ENCODE measurements at regions not wholly inside any gene's neighbourhood (a gene's known extent, or its start where the extent isn't known, plus 50 kb on each side); places are given as distances from the start of the nearest gene placed in this dataset.

- H3K27me3 ChIP-seq: no peaks in the 10 kb centered on the region
- no peaks in the 10 kb centered on the region for H3K36me3 ChIP-seq
- no peak for TF ChIP-seq CTCF (IDR thresholded peaks at IDR 0.05)
- DNase-seq: no peak
- H3K4me1 ChIP-seq: no peaks in the 10 kb centered on the region
- H3K27ac ChIP-seq: no peak overlapping the region
- no peaks in the 10 kb centered on the region for H3K9me3 ChIP-seq
- H3K9ac ChIP-seq (ENCODE audit: low read depth in 2 of 2, low read length in 2 of 2): no peak overlapping the region
- no peak overlapping the region for H3K4me3 ChIP-seq
- intact Hi-C loops (cut with DNase I): no loop called here
Measured at GRCh38 chr18:75896865-75897264, 469.4 kb upstream of the SMIM21 start.

- H3K36me3 ChIP-seq: no peaks in the 10 kb centered on the region
- H3K4me3 ChIP-seq: no peak overlapping the region
- H3K27ac ChIP-seq: no peak overlapping the region
- intact Hi-C loops (cut with DNase I): no loop called here
- DNase-seq: no peak
- H3K4me1 ChIP-seq: no peaks in the 10 kb centered on the region
- no peaks in the 10 kb centered on the region for H3K27me3 ChIP-seq
- no peak for TF ChIP-seq CTCF (IDR thresholded peaks at IDR 0.05)
- no peak overlapping the region for H3K9ac ChIP-seq (ENCODE audit: low read depth in 2 of 2, low read length in 2 of 2)
- H3K9me3 ChIP-seq: no peaks in the 10 kb centered on the region
Measured at GRCh38 chr18:75895135-75895534, 467.6 kb upstream of the SMIM21 start.

- Histone ChIP-seq H3K36me3 (no peaks in the 10 kb centered on the region), H3K4me1 (no peaks in the 10 kb centered on the region), H3K9me3 (no peaks in the 10 kb centered on the region), H3K9ac (ENCODE audit: low read depth in 2 of 2, low read length in 2 of 2) (no peak overlapping the region), H3K27me3 (no peaks in the 10 kb centered on the region), H3K27ac (no peak overlapping the region), H3K4me3 (no peak overlapping the region)
- intact Hi-C loops (cut with DNase I): no loop called here
- DNase-seq: no peak
- no peak for TF ChIP-seq CTCF (IDR thresholded peaks at IDR 0.05)
Measured at GRCh38 chr18:75884728-75885127, 457.2 kb upstream of the SMIM21 start.

DNA sequence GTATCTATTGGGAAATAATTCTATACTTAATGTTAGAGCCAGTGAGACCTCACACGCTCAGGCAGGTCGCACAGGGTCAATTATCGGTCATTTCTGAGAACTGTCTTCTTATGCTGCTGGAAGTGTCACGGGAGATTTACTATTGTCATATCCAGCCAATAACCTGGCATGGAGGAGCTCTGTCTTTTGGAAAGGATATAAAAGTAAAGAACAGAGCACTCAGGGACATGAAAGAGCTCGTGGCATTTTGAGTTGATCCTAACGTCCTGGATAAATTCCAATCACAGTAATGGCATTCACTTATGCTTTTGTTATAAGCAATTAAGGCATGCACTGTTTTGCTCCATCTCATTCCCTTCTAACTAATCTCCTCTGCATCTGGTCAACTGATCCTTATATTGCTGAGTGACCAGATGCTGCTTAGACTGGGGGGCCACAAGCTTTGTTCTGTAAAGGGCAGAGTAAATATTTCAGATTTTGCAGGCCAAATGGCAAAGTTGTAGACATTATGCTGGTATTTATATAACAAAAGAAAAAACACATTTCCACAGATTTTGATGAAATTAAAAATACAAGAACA, 453.5 kb upstream of the SMIM21 start:
- intact Hi-C loops (cut with DNase I): no loop called here

GRCh38 chr18:75880266-75880665, 452.8 kb upstream of the SMIM21 start:
- intact Hi-C loops (cut with DNase I): no loop called here
- no peaks in the 10 kb centered on the region for H3K4me1 ChIP-seq
- no peak overlapping the region for H3K9ac ChIP-seq (ENCODE audit: low read depth in 2 of 2, low read length in 2 of 2)
- no peak for TF ChIP-seq CTCF (IDR thresholded peaks at IDR 0.05)
- no peaks in the 10 kb centered on the region for H3K9me3 ChIP-seq
- no peaks in the 10 kb centered on the region for H3K36me3 ChIP-seq
- no peak for DNase-seq
- H3K27ac ChIP-seq: no peak overlapping the region
- H3K27me3 ChIP-seq: no peaks in the 10 kb centered on the region
- H3K4me3 ChIP-seq: no peak overlapping the region

More for the DNA sequence above, 453.5 kb upstream of the SMIM21 start:
- Histone ChIP-seq H3K9me3 (no peaks in the 10 kb centered on the region), H3K9ac (ENCODE audit: low read depth in 2 of 2, low read length in 2 of 2) (no peak overlapping the region), H3K4me1 (no peaks in the 10 kb centered on the region), H3K27ac (no peak overlapping the region), H3K36me3 (no peaks in the 10 kb centered on the region), H3K4me3 (no peak overlapping the region), H3K27me3 (no peaks in the 10 kb centered on the region)
- no peak for DNase-seq
- TF ChIP-seq CTCF (IDR thresholded peaks at IDR 0.05): no peak
